ENCODE measurements at regions not wholly inside any gene's neighbourhood (a gene's known extent, or its start where the extent isn't known, plus 50 kb on each side); places are given as distances from the start of the nearest gene placed in this dataset.

DNA sequence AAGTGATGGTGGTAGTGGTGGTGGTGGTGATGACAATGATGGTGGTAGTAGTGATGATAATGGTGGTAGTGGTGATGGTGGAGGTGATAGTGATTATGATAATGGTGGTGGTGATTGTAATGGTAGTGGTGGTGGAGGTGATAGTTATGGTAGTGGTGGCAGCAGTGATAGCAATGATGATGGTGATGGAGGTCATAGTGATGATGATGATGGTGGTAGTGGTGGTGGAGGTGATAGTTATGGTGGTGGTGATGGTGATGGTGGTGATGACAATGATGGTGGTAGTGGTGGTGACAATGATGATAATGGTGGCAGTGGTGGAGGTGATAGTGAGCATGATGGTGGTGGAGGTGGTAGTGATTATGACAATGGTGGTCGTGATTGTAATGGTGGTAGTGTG is 191.7 kb upstream of the RNF32 start:
- no peak for DNase-seq (ENCODE audit: low spot score)

- DNase-seq (ENCODE audit: low spot score): no peak
Measured at GRCh38 chr7:156446990-156447389, 193.6 kb upstream of the RNF32 start.

GRCh38 chr7:156445997-156446761 is 194.4 kb upstream of the RNF32 start:
- no peak for DNase-seq (ENCODE audit: low spot score)

DNA sequence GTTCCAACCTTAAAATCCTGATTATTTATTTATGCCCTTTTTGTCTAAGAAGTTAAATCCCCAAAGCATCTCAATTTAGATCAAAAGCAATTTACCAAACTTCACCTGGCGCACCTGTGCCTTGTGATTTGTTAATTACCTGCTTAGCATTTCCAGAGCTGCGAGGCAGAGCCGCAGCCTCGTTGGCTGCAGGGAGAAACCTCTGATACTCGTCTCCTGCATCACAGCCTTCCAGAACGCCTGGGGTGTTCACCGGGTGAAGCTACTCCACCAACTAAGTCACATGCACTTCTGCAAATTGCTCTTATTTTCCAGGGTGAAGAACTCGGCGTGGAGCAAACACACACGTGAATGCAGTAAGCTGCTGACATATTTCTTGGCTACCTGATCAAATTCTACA is 198.1 kb upstream of the RNF32 start:
- DNase-seq (ENCODE audit: low spot score): no peak

- no peak for DNase-seq (ENCODE audit: low spot score)
Measured at GRCh38 chr7:156440456-156440855, 200.1 kb upstream of the RNF32 start.

- DNase-seq (ENCODE audit: low spot score): no peak
Measured at GRCh38 chr7:156438011-156438410, 202.6 kb upstream of the RNF32 start.

DNA sequence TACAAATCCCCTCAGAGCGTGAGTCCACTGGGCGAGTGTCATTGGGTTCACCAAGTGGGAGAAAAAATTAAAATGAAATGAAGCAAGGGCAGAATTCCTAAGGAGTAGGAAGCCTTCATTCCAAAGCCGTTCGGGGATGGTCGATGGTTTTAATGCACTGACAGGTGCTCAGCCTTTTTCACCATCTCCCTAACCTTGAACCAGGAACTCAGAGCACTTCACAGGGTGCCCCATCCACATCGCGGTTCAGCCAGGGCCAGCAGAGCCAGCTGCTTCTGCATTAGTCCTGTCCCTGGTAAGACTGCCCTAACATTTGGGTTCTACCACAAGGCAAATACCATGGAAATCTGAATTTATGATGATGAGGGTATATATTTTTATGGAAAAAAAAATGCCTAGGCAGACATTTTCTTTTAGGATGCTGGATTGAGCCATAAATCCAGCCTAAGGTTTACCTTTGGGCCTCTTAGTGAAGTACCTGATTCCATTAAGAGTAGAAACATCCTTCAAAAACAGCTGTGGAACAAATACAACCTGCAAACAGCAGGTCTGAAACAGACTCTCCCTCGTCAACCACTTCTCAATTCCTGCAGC is 203.5 kb upstream of the RNF32 start:
- no peak for DNase-seq (ENCODE audit: low spot score)

- DNase-seq (ENCODE audit: low spot score): no peak
Measured at GRCh38 chr7:156435486-156436231, 204.9 kb upstream of the RNF32 start.

- DNase-seq (ENCODE audit: low spot score): no peak
Measured at GRCh38 chr7:156434706-156435105, 205.9 kb upstream of the RNF32 start.

DNA sequence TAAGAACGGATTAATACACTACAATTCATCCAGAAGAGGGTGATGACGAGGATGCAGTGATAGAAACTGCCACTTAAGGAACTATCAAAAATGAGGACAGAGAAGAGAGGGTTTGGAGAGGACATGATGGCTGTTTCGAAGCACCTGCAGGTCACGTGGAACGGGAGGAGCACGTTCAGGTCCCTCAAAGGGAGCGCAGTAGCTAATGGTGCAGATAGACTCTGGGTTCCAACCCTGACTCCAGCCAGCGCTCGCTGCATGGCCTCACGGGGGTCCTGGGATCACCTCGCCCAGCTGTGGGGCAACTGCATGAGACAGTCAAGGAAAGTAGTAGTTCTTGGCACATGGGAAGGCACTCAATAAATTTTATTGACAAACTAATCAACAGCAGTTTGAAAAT is 208.6 kb upstream of the RNF32 start:
- no peak for DNase-seq (ENCODE audit: low spot score)

- DNase-seq (ENCODE audit: low spot score): no peak
Measured at GRCh38 chr7:156430109-156430508, 210.5 kb upstream of the RNF32 start.

DNA sequence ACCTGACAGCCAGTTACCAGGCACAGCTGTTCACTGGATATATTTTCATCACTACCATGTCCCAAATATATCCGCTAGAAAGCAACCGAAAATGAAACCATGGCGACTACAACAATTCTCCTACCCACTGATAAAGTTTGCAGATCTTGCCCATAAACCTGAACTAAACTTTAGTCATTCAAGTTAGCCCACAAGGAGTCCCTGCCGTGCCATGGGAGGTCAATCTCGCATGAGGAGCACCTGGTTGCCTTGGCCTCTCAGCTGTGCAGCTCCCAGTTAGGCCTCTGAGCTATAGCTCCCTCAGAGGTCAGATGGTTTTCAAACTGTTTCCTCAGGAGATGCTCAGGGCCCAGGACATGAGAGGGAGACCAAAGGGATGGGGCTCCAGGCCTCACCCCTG is 211.1 kb upstream of the RNF32 start:
- DNase-seq (ENCODE audit: low spot score): no peak

DNA sequence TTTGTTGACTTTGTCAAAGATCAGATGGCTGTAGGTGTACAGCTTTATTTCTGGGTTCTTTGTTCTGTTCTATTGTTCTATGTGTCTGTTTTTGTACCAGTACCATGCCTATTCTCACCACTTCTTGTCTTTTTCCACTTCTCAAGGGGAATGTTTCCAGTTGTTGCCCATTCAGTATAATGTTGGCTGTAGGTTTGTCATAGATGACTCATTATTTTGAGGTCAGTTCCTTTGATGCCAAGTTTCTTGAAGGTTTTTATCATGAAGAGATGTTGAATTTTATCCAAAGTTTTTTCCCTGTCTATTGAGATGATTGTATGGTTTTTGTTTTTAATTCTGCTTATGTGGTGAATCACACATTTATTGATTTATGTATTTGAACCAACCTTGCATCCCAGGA is 216.7 kb upstream of the RNF32 start:
- no peak for DNase-seq (ENCODE audit: low spot score)

DNA sequence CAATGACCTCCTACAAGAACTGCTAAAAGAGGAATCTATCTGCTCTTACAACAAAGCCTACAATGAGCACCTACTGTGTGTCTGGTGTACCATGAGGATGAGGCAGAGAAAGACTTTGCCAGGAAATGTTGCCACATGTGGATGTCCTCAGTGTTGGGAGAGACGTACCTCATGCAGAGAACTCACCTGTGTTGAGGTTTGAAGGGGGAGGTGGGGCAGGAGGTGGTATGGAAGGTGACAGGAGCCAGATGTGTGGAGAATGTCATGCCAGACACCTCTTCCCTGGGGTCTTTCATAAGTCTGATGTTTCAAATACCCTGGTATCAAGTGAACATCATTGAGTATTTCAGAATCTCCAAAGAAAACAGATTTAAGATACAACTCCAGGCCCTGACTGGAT is 220.1 kb upstream of the RNF32 start:
- DNase-seq (ENCODE audit: low spot score): no peak

- DNase-seq (ENCODE audit: low spot score): no peak
Measured at GRCh38 chr7:156419782-156420181, 220.8 kb upstream of the RNF32 start.

DNA sequence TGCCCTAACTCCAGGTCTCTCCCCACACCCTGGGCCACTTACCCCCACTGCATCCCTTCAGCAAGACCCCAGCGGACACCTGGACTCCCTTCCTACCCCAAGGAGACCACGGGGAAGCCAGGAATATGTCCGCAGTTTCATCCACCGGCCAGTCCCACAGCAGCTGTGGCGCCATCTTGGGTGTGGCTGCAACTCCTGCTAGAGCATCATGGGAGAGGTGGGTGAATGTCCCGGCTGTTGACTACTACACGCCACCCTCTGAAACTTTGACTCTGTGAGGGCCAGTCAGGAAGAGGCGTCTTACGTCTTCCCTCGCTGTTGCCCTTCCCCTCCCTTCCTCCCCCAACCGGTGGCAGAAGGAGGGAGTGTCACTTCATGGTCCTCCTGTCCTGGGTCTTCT is 238.3 kb upstream of the RNF32 start:
- no peak for DNase-seq (ENCODE audit: low spot score)

GRCh38 chr7:156401617-156402016 is 239.0 kb upstream of the RNF32 start:
- DNase-seq (ENCODE audit: low spot score): no peak

DNA sequence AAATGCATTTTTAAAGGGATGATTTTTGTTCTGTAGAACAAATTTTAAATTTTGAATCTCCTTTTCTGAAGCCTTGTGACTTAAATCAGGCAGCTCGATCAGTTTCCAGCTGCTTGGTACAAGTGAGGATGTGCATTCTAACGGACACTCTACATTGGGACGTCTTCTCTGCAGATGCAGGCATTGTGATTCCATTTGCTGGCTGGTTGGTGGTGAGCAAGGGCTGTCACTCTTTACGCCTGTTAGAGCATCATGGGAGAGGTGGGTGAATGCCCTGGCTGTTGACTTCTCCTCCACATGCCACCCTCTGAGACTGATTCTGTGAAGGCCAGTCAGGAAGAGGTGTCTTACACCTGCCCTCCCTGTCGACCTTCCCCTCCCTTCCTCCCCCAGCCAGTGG is 240.5 kb upstream of the RNF32 start:
- DNase-seq (ENCODE audit: low spot score): no peak

- DNase-seq (ENCODE audit: low spot score): no peak
Measured at GRCh38 chr7:156397249-156397648, 243.3 kb upstream of the RNF32 start.

DNA sequence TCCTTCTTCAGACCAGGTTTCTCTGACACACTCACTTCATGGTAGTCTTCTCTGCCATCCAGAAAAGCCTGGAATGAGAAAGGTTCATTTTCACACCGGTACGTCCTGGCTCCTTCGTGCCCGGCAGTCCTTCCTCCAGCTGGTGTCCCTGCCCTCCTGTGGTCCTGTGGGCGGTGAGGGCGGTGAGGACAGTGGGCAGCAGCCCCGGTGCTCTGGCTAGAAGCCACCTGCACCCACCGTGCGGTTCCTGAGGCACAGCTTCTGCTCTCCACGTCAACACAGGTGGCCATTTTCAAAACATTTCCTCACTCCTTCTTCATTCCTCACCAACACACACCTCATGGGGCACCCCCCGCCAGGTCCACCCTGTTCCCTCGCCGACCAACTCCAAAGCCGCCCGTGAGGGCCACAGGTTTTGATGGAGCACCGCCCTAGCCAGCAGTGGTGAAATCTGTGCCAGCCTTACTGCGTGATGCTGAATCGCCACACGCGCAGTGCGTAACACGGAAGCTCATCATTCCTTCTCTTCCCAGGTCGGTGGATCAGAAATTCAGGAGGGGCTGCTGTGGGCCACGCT is 251.4 kb upstream of the RNF32 start:
- DNase-seq (ENCODE audit: low spot score): no peak

- no peak for DNase-seq (ENCODE audit: low spot score)
Measured at GRCh38 chr7:156386097-156386496, 254.5 kb upstream of the RNF32 start.

DNA sequence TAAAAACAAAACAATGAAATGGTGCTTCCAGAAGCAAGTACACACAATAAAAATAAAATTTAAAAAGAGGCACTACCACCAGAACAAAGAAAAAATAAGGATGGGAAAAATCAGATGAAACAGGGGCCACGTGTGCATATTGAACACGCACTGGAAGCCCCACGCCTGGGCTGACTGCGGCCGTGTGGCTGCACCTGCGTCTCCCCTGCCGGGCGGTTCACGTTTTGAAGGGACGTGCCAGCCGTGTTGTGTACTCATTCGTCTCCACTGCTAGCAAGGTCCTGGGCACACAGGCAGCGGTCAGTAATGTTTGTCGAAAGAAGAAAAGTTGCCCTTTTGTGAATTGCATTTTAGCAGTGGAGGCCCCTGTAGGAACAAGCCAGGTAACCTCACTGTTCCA is 255.9 kb upstream of the RNF32 start:
- no peak for DNase-seq (ENCODE audit: low spot score)

DNA sequence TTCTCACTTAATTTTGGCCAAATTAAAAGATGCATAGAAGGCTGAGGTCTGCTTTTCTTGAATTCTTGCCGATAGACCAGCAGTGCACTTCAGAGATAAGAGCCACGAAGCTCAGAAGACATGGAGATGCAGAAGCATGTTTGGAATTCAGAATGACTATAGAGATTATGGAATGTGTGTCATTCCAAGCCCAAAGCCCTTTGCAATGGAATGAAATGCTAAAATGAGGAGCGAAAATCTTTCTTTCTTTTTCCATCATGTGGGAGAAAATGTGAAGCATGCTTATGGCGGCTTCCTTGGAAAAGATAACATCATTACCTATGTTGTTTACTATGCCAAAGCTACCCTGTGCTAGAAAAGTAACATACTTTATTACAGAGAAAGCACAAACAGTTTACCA is 257.0 kb upstream of the RNF32 start:
- no peak for DNase-seq (ENCODE audit: low spot score)

All from activated CD4-positive, alpha-beta T cell treated with anti-CD3 and anti-CD28 coated beads, Interleukin-2, Interleukin-4, amounts not matched to agents 100 ng/mL and 50 ng/mL, durations not matched to agents 16 hours and 8 hours (primary cell).